GM19452 (cell line): ENCODE measurements at regions not wholly inside any gene's neighbourhood (a gene's known extent, or its start where the extent isn't known, plus 50 kb on each side); places are given as distances from the start of the nearest gene placed in this dataset.

ENCODE experiments used
- ATAC-seq: cut with Tn5 transposase; IDR thresholded peaks from one replicate; pipeline ENCODE4 v1.9.1; 2021; ENCODE audit not compliant: unreplicated experiment

DNA sequence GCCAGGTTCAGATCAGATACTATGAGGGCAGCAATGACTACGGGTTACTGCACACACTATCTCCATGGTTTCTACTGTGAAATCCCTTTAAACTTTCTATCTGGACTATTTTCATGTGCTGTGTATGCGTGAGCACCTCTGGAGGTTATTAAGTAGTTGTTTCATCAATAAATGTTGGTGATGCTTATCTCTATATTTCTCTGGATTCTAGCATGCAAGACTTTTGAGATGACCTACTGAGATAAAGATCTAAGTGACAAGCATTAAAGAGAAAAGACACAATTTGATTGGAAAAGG lies 194.0 kb downstream of the NRIP1 start:
- peak; percentile 1 for ATAC-seq

DNA sequence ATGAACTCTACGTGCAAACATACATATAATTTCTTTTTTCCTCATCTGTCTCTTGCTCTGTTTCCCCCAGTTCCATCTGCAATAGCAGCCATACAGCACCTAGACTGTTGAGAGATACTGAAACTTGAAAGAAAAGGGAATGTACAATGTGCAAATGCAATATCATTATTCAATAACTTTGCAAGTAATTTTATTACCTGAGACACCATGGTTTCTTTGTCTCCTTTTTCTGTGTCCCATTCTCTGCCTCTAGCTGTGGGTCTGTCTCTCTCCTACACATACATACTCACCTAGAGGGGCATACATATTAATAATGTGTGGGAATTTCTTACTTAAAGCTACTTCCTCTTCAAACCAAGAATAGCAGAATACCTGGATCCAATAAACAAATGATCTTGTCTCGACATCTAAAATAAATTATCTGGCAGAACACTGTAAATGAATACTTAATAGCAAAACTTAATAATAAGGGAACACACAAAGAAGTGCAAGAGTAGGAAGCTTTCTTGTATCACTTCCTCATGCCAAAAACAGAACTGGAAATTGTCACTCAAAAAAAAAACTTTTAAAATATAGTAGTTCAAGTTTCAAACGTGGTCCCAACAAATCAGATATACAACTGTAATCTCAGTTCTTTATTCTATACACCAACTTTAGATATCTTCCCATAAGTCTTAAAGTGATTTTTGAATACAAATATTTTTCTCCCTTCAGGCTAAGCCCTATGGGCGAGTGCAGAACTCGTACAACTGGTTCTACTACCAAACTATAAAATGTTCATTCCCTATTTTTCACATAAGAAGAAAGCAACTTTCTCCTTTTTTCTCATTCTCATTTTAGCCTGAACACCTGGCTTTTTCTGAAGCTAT lies 194.6 kb downstream of the NRIP1 start:
- peak; percentile 57 for ATAC-seq

DNA sequence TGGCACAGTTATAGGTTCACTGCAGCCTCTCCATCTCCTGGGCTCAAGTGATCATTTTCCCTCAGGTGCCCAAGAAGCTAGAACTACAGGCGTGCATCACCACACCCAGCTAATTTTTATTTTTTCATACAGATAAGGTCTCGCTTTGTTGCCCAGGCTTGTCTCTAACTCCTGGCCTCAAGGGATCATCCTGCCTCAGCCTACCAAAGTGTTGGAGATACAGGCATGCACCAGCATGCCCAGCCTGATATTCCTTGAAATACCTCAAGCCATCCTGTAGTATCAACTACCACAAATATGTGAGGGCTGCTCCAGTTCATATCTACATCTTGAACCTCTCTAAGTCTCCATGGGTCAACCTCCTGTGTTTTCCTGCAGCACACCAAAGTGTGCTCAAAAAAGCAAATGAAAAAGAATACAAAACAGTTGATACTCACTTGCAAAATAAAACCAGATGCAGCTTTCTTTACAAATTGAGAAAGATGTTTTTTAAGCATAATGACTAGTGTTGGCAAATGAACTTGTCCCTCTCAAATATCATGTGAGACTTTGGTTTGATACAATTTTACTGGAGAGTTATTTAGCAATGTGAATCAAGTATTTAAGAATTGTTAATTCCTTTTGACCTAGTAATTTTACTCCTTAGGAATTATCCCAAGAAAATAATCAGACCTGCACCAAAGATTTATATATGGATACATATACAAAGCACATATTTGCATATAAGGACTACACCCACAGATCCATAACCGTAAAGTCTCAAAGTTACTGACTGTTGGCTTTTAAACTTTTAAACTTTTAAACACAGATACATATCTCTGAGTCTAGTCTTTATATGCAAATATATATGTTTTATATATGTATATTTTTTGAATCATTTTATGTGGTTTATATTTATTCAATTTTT lies 197.7 kb downstream of the NRIP1 start:
- ATAC-seq: no peak

DNA sequence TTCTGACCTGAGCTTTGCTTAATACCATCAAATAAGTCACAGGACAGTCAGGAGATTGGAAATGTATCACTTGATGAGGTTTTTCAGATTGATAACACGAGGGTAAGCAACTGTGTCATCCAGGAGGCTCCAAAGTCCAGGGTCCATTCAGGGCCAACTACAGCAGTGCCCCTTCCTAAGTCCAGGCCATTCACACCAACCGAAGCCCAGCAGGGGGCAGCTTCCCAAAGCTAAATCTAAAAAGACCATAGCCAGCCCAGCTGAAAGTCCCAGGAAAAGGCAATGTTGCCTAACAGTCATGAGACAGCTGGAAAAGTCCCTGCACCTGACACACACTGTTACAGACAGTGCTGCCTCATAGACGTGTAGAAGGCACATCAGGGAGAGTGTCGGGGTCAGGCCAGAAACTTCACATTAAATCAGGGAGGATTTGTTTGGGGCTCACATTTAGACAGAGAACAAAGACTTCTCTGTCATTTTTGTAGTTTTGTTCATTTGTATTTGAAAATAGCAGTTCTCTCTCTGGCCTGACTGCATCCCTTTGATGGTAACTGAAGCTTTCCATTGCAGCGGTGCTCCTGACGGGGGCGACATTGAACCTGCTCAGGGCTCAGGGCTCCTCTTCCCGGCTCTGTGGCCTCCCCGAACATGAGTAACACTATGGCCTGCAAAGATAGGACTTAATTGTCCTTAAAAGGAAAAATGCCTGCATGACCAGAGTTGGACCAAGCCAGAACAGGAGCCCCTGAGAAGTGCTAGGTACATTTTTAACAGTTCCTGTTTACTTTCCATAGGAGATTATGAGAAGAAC lies 200.4 kb downstream of the NRIP1 start:
- peak; percentile 73 for ATAC-seq

DNA sequence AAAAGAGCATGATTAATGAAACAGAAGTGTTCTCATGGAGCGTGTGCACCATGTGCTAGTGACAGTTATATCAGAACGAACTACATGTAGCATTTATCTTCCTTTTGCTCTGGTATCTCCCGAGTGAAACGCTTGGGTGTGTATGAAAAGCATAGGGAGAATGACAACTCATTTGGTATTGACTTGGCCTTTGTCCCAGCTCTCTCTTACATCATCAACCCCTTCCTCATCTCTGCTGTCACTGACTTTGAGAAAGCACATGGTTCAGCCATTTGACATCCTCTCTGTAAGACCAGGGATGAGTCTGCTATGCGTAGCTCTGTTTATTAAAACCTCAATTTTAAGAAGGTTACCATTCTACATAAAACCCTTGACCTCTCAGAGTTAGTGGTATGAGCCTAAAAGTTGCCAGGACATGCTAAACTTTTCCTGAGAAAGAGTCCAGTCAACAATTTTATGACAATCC lies 201.0 kb downstream of the NRIP1 start:
- ATAC-seq: no peak

DNA sequence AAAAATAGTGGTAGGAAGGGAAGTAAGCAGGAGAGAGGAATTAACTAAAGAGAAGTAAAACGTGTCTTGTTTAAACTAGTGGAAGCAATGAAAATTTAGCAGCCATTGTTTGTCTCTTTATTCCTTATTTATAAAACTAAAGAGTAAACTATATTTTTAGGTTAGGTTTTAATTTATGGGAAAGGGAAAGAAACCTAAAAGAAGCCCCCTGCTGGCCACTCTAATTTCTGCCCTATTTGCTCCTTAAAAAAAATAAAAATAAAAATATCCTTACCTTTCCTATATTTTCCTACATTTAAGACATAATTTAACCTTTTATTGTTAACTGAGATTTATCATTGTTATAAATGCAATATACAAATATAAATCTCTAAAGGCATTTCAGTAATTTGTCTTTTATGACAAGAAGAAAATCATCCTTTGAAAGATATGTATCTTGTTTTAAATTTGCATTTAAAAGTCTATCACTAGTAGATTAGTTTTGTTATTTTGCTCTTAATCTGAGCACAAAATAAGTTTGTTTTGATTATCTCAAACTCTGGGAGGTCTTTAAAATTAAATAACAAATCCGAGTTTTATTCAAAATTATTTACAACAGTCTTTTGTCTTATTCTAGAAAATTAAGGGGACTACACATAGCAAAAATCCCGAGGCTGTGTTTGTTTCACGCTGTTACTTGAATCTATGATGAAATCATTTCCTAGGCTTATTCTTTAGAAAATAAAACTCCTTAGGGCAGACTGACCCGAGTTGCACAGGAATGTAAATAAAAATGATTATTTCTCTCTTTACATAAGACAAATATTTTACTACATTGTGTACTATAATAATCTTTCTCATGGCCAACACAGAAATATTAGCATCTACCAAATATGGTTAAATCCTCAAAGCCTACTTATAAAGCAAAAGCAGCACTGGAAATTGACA lies 201.7 kb downstream of the NRIP1 start:
- ATAC-seq: no peak

DNA sequence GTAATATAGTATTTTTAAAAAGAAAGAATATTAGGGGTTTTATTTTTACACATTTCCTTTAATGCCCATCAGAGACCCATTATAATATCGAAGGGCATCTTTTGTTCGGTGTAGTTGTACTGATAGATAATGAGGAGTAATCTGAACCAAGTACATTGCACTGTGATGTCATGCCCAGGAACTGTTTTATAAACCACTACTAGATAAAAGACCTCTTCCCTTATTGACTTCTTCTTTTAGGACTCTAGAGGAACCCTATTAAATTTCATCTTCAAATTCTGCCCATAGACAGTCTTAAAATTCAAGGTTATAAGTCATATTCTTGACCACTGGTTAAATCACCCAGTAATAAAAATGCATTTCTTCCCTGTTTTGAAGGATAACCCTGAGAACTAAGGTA lies 206.5 kb downstream of the NRIP1 start:
- ATAC-seq: no peak

DNA sequence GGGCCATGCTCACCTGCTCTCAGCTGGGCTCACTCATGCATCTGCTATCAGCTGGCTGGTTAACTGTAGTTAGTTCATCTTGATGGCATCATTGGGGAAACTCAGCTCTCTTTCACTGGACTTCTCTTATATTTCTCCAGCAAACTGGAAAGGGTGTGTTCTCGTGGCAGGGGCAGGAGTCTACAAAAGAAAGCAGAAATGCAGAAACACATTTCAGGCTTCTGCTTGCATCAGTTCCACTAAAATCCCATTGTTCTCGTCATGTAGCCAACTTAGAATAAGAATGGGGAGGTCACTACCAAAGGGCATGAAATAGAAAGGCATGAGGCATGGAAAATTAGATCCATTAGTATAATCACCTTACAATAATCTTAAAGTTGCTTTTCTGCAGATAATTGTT lies 207.3 kb downstream of the NRIP1 start:
- ATAC-seq: no peak

DNA sequence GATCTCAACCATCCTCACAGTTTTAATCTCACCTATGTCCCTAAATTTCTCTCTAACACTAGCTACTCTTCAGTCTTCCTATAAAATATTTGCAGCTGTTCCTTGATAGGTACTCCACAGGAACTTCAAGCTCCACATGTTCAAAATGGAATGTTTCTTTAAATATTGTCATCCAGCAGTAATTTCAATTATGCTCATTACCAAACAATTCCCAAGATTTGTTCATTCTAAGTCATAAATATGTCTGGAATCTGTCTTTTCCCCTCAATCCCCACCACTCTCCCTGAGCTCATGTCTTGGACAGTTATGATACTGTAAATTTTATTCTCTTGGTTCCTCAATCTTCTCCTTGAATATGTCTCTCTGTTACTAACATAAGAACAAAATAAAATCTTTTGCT lies 214.4 kb downstream of the NRIP1 start:
- no peak for ATAC-seq

DNA sequence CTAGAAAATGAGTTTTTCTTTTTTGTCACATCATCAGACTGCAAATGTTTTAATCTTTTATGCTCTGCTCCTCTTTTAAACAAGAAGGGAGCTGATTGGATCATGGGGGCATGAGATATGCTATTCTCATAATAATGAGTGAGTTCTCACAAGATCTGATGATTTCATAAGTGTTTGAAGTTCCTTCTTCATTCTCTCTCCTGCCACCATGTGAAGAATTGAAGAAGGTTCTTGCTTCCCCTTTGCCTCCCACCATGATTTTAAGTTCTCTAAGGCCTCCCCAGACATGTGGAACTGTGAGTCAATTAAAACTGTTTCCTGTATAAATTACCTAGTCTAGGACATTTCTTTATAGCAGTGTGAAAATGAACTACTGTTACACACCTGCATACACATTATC lies 218.2 kb downstream of the NRIP1 start:
- no peak for ATAC-seq

DNA sequence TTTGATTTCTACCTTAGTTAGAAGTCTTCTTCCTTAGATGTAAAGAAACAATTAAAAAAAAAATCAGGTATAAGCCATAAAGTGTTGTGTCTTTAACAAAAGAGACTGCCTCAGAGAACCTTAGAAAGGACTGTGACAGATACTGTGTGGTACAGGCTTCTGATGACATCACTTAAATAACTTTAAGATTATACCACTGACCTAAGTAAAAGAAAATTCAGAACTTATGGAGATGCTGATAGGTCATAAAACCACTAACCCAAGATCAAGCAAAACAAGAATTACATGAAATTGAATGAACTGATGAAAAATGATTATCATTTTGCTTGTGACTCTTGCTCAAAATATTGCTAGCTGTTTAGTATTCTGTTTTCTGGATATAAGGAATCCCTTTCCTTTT lies 220.8 kb downstream of the NRIP1 start:
- ATAC-seq: no peak

DNA sequence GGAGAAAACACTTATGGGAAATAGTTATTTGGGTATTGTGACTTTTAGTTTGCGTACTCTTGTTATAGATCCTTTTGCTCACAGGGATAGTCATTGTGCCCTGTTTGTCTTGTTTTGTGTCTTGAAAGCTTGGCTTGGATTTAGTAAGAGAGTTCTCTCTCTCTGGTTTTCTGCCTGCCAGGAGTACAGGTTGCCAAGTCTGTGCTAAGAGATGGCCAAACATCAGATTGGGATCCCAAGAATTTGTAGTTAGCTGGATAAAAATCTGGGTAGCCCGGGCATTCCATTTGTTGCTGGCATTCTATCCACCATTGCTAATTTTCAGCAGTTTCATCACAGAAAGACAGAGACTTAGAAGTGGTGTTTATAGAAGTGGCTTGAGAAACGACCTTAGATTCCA lies 222.2 kb downstream of the NRIP1 start:
- no peak for ATAC-seq

DNA sequence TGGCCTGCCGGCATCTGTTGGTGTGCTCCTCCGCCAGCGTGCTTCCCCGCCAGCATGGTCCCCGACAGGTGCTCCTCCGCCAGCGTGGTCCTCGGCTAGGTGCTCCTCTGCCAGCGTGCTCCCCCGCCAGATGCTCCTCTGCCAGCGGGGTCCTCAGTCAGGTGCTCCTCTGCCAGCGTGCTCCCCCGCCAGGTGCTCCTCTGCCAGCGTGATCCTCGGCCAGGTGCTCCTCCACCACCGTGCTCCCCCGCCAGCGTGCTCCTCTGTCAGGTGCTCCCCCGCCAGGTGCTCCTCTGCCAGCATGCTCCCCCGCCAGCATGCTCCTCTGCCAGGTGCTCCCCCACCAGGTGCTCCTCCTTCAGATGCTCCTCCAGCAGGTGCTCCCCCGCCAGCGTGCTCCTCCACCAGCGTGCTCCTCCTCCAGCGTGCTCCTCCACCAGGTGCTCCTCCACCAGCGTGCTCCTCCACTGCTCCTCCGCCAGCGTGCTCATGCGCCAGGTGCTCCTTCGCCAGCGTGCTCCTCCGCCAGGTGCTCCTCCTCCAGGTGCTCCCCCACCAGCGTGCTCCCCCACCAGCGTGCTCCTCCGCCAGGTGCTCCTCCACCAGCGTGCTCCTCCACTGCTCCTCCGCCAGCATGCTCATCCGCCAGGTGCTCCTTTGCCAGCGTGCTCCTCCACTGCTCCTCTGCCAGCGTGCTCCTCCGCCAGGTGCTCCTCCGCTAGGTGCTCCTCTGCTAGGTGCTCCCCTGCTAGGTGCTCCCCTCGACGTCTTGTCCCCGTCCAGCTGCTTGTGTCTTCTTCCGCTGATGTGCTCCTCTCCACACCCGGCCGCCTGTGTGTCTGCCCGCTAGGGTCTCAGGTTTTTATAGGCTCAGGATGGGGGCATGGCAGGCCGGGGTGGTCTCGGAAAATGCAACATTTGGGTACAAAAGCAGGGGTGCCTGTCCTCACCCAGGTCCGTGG lies 223.0 kb downstream of the NRIP1 start:
- no peak for ATAC-seq

DNA sequence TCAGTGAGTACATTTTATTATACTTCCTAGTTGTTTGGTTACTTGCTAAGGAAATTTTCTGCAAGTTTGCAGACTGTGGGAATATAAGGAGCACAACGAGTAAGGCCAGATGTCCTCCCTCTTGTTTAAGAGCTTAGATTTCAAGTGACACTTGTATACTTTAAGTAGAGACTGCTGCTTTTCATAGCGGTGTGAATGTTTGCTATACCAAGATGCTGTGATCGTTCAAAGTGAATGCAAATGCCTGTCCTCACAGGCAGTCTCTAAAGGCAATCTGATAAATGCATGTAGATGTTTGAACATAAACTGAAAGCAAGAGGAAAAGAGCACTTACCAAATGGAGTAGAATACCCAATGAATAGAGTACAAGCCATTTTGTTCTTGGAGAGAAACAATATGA lies 226.4 kb downstream of the NRIP1 start:
- ATAC-seq: no peak

DNA sequence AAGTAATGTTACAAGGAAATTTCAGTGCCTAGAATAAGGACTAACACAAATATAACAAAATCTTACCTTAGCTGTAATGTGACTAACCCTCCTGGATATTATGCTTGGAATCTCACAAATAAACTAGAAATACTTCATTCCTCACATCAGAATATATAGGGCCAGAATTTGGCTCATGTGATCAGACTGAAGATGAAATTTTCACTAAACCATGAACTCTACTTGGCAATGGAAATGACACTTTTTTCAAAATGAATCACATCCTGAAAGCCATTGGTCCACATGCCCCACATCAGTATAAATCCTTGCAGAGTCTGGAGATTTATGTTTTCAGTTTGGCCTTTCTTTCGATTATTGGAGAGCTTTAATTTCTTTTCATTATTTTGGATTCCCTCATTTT lies 227.8 kb downstream of the NRIP1 start:
- ATAC-seq: no peak

DNA sequence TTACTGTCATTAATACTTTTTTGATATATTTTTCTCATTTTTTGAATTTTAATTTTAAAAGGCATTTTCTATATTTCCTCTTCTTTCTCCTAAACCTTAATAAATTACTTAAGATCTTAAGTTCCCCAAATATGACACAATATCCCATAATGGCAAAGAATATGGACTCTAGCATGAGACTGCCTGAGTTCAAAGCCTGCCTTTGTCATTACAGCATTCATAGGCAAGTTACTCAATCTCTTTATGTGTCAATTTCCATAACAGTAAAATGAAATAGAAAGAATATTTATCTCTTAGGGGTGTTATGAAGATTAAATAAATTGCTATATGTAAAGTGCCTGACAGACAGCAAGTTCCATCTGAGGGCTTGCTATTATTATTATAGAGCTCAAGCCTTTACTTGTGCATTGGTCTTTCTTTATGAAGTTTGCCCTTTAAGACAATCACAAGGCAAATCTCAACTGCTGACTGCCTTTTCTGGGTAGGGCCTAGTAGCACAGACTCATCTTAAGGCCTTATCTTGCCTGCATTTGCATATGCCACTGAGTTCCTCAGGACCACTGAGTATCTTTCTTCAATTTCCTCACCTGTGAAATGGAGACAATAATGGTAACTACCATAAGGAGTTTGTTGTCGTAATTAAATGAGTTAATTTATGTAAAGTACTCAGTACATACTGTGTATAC lies 231.0 kb downstream of the NRIP1 start:
- no peak for ATAC-seq

DNA sequence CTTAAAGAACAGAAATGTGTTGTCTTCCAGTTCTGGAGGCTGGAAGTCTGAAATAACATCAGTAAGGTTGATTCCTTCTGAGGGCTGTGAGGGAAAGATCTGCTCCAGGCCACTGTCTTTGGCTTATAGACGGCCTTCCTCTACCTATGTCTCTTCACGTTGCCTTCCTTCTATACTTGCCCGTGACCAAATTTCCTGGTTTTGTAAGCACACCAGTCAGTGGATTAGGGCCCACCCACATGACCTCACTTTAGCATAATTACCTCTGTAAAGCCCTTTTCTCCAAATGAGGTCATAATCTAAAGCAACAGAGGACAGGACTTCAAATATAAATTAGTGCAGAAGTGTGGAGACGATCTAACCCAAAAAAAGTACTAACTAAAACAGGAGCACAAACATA lies 231.6 kb downstream of the NRIP1 start:
- ATAC-seq: no peak

DNA sequence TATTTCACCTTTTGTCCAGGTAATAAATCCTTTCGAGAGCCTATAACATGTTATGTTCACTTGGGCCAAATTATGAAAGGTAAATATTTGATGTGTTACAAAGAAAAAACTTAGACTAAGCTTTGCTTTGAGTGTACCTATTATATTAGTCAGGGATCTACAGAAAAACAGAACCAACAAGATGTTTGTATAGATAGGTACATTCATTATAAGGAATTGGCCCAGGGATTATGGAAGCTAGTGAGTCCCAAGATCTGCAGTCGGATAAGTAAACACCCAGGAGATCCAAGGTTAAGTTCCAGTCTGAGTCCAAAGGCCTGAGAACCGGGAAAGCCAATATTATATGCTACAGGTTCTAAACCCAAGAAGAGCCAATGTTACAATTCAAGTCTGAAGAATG lies 234.5 kb downstream of the NRIP1 start:
- ATAC-seq: no peak

DNA sequence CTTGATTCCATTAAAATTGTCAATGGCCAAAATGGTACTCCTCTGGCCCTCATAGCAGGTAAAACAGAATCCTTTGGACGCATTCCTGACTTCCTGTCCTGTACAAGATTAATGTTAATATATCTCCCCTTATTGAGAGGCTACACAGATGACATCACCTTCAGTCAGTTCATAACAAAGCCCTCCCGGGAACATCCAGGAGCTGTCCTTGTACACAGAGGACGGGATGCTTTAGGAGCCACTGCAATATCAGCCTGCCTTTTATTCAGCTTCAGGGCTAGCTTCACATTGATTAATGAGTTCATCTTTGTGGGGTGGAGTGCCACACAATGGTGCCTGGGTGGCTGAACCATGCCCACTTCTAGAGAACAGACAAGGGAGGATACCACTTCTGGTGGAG lies 235.1 kb downstream of the NRIP1 start:
- no peak for ATAC-seq
